ENCODE measurements at regions not wholly inside any gene's neighbourhood (a gene's known extent, or its start where the extent isn't known, plus 50 kb on each side); places are given as distances from the start of the nearest gene placed in this dataset.

DNA sequence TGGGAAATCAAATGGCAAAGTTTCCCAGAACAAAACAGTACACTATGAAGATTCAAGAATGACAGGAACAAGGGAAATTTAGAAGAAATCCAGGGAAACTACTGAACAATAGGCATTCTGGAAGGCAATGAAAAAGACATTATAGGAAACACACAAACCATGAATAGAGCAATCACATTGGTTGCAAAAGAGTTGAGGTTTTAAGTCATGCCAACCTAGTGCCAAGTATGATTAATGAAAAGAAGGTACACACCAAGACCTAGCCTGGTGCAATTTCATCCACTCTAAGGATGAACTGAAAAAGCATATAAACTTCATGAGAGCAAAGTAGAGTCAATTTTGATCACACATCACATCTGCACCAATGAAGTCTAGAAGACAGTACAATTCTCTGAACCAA, 326.9 kb downstream of the PDHA2 start:
- Histone ChIP-seq H3K4me1 (ENCODE audit: control insufficient read depth, insufficient read depth, low read length, unreplicated experiment) (peaks cover 29% of the 10 kb centered on the region), H3K27me3 (ENCODE audit: insufficient read depth, low read length) (no peaks in the 10 kb centered on the region), H3K36me3 (ENCODE audit: insufficient read depth, low read length) (no peaks in the 10 kb centered on the region), H3K27ac (ENCODE audit: low read depth, low read length) (no peak overlapping the region), H3K4me3 (ENCODE audit: low read depth, low read length) (no peak overlapping the region), H2AFZ (ENCODE audit: low read length, unreplicated experiment) (no peak overlapping the region), H3K79me2 (ENCODE audit: control insufficient read depth, insufficient read depth, low read length, unreplicated experiment) (no peaks in the 10 kb centered on the region)

DNA sequence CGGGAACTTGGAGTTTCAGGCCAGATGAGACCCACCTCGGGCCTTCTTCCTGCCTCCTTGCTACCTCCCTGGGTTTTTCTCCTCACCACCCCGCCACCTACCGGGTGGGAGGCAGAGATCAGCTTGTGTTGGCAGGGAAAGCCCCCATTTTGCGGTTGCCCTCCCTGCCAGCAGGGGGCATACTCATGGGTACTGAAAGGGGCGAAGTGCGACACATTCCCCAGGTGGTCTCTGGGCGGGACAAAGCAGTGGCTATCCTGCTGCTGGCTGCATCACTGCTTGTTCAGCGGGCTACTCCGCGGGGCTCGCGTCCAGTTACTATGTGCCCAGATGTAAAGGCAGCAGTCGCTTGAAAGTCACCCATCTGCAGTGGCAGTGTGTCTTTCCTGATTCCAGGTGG, 330.3 kb downstream of the PDHA2 start:
- peaks cover 5% of the 10 kb centered on the region for H3K4me1 ChIP-seq (ENCODE audit: control insufficient read depth, insufficient read depth, low read length, unreplicated experiment)
- H3K36me3 ChIP-seq (ENCODE audit: insufficient read depth, low read length), result no peaks in the 10 kb centered on the region
- H3K27ac ChIP-seq (ENCODE audit: low read depth, low read length), result no peak overlapping the region
- no peaks in the 10 kb centered on the region for H3K27me3 ChIP-seq (ENCODE audit: insufficient read depth, low read length)
- no peak overlapping the region for H2AFZ ChIP-seq (ENCODE audit: low read length, unreplicated experiment)
- no peak overlapping the region for H3K4me3 ChIP-seq (ENCODE audit: low read depth, low read length)
- H3K79me2 ChIP-seq (ENCODE audit: control insufficient read depth, insufficient read depth, low read length, unreplicated experiment), result no peaks in the 10 kb centered on the region

DNA sequence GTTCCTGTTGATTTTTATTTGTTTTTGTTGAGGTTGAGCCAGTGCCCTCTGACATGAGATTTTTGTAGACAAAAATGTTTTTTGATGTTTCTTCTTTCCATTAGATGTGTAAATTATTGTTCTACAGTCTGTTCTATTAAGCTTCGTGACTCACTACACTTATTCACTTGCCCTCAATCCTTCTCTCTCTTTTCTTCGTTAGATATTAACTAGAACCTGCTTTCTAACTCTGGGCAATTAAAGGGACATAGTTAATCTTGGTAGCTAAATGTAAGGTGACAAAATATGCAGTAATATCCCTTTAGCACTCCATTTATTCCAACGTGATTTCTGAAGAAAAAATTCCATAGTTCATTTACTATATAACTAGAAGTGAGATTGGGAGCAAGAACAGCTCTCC, 333.9 kb downstream of the PDHA2 start:
- no peak overlapping the region for H2AFZ ChIP-seq (ENCODE audit: low read length, unreplicated experiment)
- H3K27ac ChIP-seq (ENCODE audit: low read depth, low read length), result no peak overlapping the region
- no peaks in the 10 kb centered on the region for H3K36me3 ChIP-seq (ENCODE audit: insufficient read depth, low read length)
- no peaks in the 10 kb centered on the region for H3K4me1 ChIP-seq (ENCODE audit: control insufficient read depth, insufficient read depth, low read length, unreplicated experiment)
- H3K79me2 ChIP-seq (ENCODE audit: control insufficient read depth, insufficient read depth, low read length, unreplicated experiment), result no peaks in the 10 kb centered on the region
- no peak overlapping the region for H3K4me3 ChIP-seq (ENCODE audit: low read depth, low read length)
- H3K27me3 ChIP-seq (ENCODE audit: insufficient read depth, low read length), result no peaks in the 10 kb centered on the region

- Histone ChIP-seq H3K27ac (ENCODE audit: low read depth, low read length) (no peak overlapping the region), H3K4me3 (ENCODE audit: low read depth, low read length) (no peak overlapping the region), H3K79me2 (ENCODE audit: control insufficient read depth, insufficient read depth, low read length, unreplicated experiment) (no peaks in the 10 kb centered on the region), H2AFZ (ENCODE audit: low read length, unreplicated experiment) (no peak overlapping the region), H3K36me3 (ENCODE audit: insufficient read depth, low read length) (no peaks in the 10 kb centered on the region), H3K27me3 (ENCODE audit: insufficient read depth, low read length) (no peaks in the 10 kb centered on the region), H3K4me1 (ENCODE audit: control insufficient read depth, insufficient read depth, low read length, unreplicated experiment) (no peaks in the 10 kb centered on the region)
These were observed 336.0 kb downstream of the PDHA2 start for GRCh38 chr4:96175871-96176270.

GRCh38 chr4:96183611-96184010, 343.7 kb downstream of the PDHA2 start:
- Histone ChIP-seq H3K27me3 (ENCODE audit: insufficient read depth, low read length) (no peaks in the 10 kb centered on the region), H3K27ac (ENCODE audit: low read depth, low read length) (no peak overlapping the region), H3K4me3 (ENCODE audit: low read depth, low read length) (no peak overlapping the region), H3K4me1 (ENCODE audit: control insufficient read depth, insufficient read depth, low read length, unreplicated experiment) (no peaks in the 10 kb centered on the region), H3K36me3 (ENCODE audit: insufficient read depth, low read length) (no peaks in the 10 kb centered on the region), H3K79me2 (ENCODE audit: control insufficient read depth, insufficient read depth, low read length, unreplicated experiment) (no peaks in the 10 kb centered on the region), H2AFZ (ENCODE audit: low read length, unreplicated experiment) (no peak overlapping the region)

DNA sequence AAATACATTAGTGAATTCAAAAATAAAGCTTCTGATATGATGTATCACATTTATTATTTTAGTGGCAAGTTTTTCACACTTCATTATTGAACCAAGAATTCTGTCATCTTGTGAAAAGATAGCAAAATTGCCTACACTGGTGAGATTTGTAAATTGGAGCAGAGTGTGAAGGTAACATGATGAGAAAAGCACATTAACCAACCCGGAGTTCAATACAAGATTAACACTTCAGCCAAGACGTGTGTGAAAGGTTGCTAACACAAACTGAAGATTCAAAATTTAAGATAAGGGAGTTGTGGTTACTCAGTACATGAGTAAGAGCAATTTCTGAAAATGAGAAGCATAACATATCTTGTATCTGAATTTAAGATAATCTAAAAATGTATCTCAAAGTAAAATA, 346.7 kb downstream of the PDHA2 start:
- no peak overlapping the region for H3K27ac ChIP-seq (ENCODE audit: low read depth, low read length)
- H3K79me2 ChIP-seq (ENCODE audit: control insufficient read depth, insufficient read depth, low read length, unreplicated experiment), result no peaks in the 10 kb centered on the region
- no peaks in the 10 kb centered on the region for H3K27me3 ChIP-seq (ENCODE audit: insufficient read depth, low read length)
- H3K4me1 ChIP-seq (ENCODE audit: control insufficient read depth, insufficient read depth, low read length, unreplicated experiment), result no peaks in the 10 kb centered on the region
- H3K36me3 ChIP-seq (ENCODE audit: insufficient read depth, low read length), result no peaks in the 10 kb centered on the region
- H3K4me3 ChIP-seq (ENCODE audit: low read depth, low read length), result no peak overlapping the region
- no peak overlapping the region for H2AFZ ChIP-seq (ENCODE audit: low read length, unreplicated experiment)

DNA sequence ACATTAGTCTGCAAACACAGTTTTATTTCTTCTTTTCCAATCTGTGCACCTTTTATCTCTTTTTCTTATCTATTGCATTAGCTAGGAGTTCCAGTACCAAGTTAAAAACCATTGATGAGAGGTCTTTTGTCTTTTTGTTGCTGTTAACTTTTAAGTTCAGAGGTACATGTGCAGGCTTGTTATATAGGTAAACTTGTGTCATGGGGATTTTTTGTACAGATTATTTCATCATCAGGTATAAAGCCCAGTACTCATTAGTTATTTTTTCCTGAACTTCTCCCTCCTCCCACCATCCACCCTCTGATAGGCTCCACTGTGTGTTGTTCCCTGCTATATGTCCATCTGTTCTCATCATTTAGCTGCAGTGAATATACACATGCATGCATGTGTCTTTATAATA, 349.9 kb downstream of the PDHA2 start:
- Histone ChIP-seq H2AFZ (ENCODE audit: low read length, unreplicated experiment) (no peak overlapping the region), H3K79me2 (ENCODE audit: control insufficient read depth, insufficient read depth, low read length, unreplicated experiment) (no peaks in the 10 kb centered on the region), H3K27me3 (ENCODE audit: insufficient read depth, low read length) (no peaks in the 10 kb centered on the region), H3K36me3 (ENCODE audit: insufficient read depth, low read length) (no peaks in the 10 kb centered on the region), H3K4me3 (ENCODE audit: low read depth, low read length) (no peak overlapping the region), H3K4me1 (ENCODE audit: control insufficient read depth, insufficient read depth, low read length, unreplicated experiment) (no peaks in the 10 kb centered on the region), H3K27ac (ENCODE audit: low read depth, low read length) (no peak overlapping the region)

DNA sequence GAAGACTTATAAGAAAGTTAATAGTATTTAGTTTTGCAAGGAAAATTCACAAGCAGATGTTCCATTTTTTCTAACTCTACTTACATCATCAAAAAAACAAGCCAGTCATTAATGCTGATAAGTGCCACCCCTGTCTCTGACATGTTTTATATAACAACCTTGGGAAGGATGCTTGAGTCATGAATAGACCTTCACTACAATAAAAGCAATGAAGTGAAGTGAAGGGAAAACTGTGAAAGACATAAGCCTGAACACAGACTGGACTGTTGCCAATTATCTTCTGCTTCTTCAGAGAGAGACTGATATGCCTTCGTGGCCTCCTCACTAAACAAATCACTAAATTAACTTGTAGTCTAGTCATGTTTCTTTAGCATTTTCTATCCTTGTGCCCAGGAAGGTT, 353.2 kb downstream of the PDHA2 start:
- Histone ChIP-seq H3K27ac (ENCODE audit: low read depth, low read length) (no peak overlapping the region), H3K36me3 (ENCODE audit: insufficient read depth, low read length) (no peaks in the 10 kb centered on the region), H3K4me1 (ENCODE audit: control insufficient read depth, insufficient read depth, low read length, unreplicated experiment) (no peaks in the 10 kb centered on the region), H3K79me2 (ENCODE audit: control insufficient read depth, insufficient read depth, low read length, unreplicated experiment) (no peaks in the 10 kb centered on the region), H3K4me3 (ENCODE audit: low read depth, low read length) (no peak overlapping the region), H2AFZ (ENCODE audit: low read length, unreplicated experiment) (no peak overlapping the region), H3K27me3 (ENCODE audit: insufficient read depth, low read length) (no peaks in the 10 kb centered on the region)

- H3K4me1 ChIP-seq (ENCODE audit: control insufficient read depth, insufficient read depth, low read length, unreplicated experiment), result no peaks in the 10 kb centered on the region
- no peak overlapping the region for H2AFZ ChIP-seq (ENCODE audit: low read length, unreplicated experiment)
- no peak overlapping the region for H3K4me3 ChIP-seq (ENCODE audit: low read depth, low read length)
- no peaks in the 10 kb centered on the region for H3K79me2 ChIP-seq (ENCODE audit: control insufficient read depth, insufficient read depth, low read length, unreplicated experiment)
- H3K27me3 ChIP-seq (ENCODE audit: insufficient read depth, low read length), result no peaks in the 10 kb centered on the region
- no peak overlapping the region for H3K27ac ChIP-seq (ENCODE audit: low read depth, low read length)
- no peaks in the 10 kb centered on the region for H3K36me3 ChIP-seq (ENCODE audit: insufficient read depth, low read length)
These were observed 355.1 kb downstream of the PDHA2 start for GRCh38 chr4:96194993-96195392.

DNA sequence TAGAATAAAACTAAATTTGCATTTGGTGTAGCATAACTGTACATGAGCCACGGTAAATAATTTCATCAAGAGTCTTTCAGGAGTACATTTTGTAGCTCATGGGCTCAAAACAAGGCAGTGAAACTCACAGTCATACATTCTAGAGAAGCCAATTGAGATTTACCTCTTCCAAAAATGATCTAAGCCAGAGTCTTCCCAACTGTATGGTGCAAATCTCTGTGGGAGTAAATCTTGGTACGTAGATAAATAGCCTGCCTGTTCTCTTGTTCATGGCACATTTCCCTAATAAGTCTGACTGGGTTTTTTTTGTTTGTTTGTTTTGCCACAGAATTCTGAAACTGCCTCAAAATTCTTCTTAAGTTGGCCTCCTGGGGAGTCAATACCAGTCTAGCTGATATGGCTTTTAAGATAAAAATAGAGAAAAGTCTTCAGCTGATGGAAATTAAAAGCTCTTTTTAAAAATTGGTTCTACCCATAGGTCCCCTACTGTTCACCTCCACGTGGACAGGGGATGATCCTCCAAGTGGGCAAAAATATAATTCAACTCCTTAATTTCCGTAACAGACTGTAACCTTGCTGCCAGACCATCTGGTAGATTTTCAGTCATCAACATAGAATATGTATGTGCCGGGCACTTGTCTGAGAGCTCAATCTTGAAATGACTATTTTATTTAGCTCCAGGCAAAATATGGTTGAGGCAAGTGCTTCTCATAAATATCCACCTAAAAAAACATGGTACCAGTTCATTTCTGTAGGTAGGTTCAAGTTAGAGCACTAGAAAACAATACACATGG, 365.4 kb downstream of the PDHA2 start:
- H3K79me2 ChIP-seq (ENCODE audit: control insufficient read depth, insufficient read depth, low read length, unreplicated experiment), result no peaks in the 10 kb centered on the region
- H3K36me3 ChIP-seq (ENCODE audit: insufficient read depth, low read length), result no peaks in the 10 kb centered on the region
- H3K4me3 ChIP-seq (ENCODE audit: low read depth, low read length), result no peak overlapping the region
- no peak overlapping the region for H3K27ac ChIP-seq (ENCODE audit: low read depth, low read length)
- no peaks in the 10 kb centered on the region for H3K4me1 ChIP-seq (ENCODE audit: control insufficient read depth, insufficient read depth, low read length, unreplicated experiment)
- H2AFZ ChIP-seq (ENCODE audit: low read length, unreplicated experiment), result no peak overlapping the region
- no peaks in the 10 kb centered on the region for H3K27me3 ChIP-seq (ENCODE audit: insufficient read depth, low read length)

- H3K79me2 ChIP-seq (ENCODE audit: control insufficient read depth, insufficient read depth, low read length, unreplicated experiment), result no peaks in the 10 kb centered on the region
- no peaks in the 10 kb centered on the region for H3K4me1 ChIP-seq (ENCODE audit: control insufficient read depth, insufficient read depth, low read length, unreplicated experiment)
- H3K36me3 ChIP-seq (ENCODE audit: insufficient read depth, low read length), result no peaks in the 10 kb centered on the region
- H2AFZ ChIP-seq (ENCODE audit: low read length, unreplicated experiment), result no peak overlapping the region
- H3K27me3 ChIP-seq (ENCODE audit: insufficient read depth, low read length), result no peaks in the 10 kb centered on the region
- H3K4me3 ChIP-seq (ENCODE audit: low read depth, low read length), result no peak overlapping the region
- H3K27ac ChIP-seq (ENCODE audit: low read depth, low read length), result no peak overlapping the region
These were observed 387.6 kb downstream of the PDHA2 start for GRCh38 chr4:96227515-96227914.
